GM19455 (cell line): ENCODE measurements at regions not wholly inside any gene's neighbourhood (a gene's known extent, or its start where the extent isn't known, plus 50 kb on each side); places are given as distances from the start of the nearest gene placed in this dataset.
"Not testable (repeated sequence)": the region's sequence is repeated elsewhere in the genome, so short reads cannot be mapped to it uniquely, and the experiment has no call there.

Source experiments
- ATAC-seq: cut with Tn5 transposase; IDR thresholded peaks from one replicate; pipeline ENCODE4 v1.9.1; 2021; ENCODE audit not compliant: unreplicated experiment

DNA sequence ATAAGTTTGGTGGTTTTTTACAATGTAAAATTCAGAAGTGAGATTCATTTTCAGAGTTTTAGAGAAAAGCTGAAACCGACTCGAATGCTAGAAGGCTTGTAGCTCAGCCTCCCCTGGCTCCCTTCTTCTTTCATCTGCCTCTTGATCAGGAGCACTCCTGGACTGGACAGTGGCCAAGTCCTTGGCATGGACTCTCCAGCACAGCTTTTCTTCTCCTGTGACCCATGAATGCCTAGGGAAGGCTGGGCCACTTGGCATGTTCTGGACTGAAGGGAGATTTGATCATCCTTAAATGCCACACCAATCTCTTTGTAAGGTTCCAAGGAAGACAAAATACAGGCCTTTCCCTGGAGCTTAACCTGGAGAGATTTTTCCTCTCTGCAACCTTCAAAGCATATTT, 384.0 kb upstream of the SASH1 start:
- no peak for ATAC-seq

DNA sequence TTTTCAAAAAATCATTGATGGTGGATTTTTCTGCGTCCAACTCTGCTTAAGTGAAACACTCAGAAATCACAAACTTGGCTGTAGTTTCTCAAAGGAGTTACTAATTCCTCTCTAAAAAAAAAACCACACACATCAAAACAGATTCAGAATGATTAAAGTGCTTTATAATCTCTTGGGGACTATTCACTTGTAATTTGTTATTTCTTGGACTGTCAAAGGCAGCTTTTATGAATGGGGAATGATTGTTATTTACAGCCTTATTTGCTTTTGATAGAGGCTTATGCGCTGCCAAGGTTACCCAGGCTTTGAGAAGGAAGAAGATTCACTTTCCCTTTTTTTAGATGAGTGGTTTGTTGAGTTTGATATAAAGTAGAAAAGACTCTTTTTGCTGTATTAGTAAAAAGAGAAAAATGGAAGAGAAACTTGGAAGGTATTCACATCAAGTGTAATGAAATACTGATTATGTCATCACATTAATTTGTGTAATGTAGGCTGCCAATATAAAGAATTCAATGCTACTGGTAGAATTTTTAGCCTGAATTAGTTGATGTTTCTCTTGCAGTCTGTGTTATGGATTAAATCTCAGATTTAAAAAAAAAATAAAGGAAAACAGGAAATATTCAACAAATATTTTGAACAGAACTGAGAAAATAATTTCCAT, 381.0 kb upstream of the SASH1 start:
- no peak for ATAC-seq

DNA sequence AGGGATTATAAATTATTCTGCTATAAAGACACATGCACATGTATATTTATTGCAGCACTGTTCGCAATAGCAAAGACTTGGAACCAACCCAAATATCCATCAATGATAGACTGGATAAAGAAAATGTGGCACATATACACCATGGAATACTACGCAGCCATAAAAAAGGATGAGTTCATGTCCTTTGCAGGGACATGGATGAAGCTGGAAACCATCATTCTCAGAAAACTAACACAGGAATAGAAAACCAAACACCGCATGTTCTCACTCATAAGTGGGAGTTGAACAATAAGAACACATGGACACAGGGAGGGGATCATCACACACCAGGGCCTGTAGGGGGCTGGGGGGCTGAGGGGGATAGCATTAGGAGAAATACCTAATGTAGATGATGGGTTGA, 377.2 kb upstream of the SASH1 start:
- not testable (repeated sequence) for ATAC-seq

DNA sequence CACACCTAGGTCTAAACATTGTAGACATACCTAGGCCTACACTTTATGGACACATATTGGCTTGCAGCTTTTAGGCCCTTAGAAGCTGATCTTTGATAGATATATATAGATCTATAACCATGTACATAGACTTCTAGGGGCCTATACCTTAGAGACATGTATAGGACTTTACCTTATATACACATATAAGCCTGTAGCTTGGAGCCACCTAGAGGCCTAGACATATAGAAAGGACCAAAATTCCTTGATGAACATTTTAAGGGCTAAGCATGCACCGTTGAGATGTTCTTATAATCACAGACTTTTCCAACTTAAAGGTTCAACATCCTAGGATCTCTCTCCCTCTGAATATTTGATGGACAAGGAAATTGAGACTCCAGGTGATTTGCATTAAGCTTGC, 371.7 kb upstream of the SASH1 start:
- no peak for ATAC-seq

DNA sequence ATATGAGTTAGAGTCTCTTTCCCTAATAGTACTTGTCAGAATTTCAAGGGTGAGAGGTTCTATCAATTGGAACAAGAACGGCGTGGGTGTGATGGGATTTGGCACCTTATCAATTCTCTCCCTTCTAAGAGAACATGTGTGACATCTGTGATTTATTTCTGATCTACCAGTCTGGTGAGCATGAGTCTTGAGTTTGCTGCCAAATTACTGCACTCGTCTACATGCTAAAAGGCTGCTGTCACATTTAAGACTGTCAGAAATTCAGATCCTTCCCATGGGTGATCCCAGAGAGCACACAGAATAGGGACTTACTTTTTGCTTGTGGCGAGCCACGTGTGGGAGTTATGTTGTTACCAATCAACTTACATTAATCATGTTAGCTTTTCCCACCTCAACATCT, 370.2 kb upstream of the SASH1 start:
- ATAC-seq: no peak

DNA sequence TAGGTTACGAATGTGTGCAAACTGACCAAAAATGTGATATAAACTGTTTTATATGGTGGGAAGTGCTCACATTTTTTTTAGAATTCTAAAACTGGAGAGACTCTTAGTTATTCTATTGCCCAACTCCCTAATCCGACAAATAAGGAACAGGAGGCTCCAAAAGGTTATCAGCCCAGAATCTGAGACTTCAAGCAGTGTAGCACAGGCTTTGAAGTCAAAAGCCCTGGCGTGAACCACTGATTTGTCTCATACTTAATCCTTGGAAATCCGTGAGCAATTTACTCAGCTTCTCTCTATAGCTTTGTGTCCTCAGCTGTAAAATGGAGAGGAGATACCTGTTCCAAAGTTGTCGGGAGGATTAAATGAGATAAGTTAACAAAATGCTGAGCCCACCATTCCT, 368.8 kb upstream of the SASH1 start:
- no peak for ATAC-seq

DNA sequence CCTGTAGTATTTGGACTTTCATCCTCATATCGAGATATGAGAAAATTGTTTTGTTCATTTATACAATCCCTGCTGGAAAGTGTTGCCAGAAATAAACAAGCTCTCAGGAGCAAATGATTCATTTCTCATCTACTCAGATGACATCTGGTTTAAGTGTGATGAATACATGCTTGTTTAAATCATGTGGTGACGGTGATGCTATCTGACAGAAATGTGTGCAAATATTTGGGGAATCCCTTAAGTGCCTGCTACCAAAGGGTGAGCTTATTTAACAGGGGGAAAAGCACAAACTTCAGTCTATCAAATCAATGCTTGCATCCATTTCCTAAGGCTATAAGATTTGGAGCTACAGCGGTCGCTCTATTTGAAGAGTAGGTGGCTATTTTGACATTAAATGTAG, 368.3 kb upstream of the SASH1 start:
- ATAC-seq: no peak

DNA sequence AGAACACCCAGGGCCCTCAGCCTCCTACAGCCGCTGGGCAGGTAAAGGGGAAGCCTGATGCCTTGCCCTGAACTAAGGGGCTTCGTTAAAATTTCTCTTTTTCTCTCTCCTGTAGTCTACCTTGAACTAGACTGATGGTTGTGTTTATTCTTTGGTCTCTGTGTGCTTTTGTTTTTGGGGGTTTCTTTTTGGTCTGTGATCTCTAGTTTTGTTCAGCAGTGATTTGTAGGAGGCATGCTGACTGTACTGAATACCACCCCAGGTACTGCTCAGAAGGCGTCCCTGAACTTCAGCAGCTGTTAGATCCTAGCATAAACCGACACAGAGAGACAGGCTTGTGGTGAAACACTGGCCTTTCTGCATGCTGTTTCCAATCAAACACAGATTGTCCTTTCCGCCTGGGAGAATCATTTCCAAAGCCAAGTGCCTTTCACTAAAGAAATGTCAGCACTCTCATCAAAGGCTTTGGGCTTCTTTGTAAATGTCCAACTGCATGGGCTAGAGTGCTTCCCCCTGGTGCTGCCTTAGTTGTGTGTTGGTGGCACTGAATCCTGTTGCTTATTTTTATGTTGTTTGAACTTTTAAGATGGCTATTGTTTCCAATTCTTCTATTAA, 364.7 kb upstream of the SASH1 start:
- no peak for ATAC-seq

DNA sequence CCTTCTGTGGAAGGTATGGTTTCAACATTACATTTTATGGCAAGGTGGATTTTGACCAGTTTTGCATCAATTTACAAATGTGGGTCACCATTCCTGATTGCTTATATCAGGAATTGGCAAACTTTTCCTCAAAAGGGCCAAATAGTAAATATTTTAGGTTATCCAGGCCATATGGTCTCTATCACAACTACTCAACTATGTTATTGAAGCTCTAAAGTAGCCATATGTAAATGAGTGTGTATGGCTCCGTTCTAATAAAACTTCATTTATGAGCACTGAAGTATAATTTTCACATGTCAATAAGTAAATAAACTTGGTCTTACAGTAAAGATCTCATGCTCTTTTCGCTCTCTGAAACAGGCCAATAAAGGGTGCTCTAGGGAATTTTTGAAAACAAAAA, 362.7 kb upstream of the SASH1 start:
- ATAC-seq: no peak

DNA sequence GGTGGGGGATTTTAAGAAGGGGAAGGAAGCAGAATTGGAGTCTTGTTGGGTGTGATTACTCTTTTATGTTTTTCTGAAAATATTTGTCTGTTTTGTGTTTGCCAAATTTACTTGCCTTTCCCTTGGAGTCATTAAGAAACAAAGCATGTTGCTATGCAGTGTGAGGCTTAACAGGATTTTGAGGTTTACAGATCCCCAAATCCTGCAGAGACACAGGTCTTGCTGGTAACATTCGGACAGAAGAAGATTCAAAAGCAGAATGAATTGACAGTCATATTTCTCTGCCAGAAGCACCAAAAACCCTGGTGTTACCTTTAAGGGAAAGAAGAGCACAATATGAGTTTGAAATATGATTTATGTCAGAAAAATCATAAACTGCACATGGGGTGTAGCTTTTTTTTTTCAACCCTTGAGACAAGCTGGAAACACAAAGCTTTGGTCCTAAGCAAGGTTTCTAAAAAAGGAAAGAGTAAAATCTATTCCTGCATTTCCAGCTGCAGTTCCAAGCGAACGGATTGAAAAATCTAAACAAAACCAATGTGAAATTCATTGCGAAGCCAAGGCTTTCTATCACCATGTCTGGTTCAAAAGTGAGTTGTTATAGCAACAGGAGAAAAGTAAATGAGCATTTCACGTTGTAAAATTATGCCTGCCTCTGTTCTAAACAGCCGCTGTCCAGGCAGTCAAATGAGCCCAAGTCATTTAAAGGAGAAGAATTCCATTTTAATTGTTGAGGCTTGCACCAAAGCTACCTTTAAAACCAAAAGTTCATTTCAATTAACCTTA, 358.9 kb upstream of the SASH1 start:
- no peak for ATAC-seq

DNA sequence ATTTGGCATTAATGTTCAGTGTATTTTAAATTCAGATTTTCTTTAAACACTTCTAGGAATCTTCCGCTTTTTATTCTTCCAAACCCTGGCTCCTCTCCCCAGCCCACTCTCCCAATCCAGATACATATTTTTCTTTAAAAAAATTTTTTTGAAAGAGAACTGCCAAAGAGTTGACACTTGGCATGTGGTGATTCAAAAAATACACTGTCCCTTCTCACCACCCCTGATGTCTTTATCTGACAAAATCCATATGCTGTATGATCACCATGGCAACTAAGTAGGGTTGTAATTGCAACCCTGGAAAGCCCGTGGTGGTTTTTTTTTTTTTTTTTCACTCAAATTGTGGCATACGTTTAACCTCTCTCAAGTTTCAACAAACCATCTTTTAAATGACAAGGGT, 355.8 kb upstream of the SASH1 start:
- no peak for ATAC-seq

DNA sequence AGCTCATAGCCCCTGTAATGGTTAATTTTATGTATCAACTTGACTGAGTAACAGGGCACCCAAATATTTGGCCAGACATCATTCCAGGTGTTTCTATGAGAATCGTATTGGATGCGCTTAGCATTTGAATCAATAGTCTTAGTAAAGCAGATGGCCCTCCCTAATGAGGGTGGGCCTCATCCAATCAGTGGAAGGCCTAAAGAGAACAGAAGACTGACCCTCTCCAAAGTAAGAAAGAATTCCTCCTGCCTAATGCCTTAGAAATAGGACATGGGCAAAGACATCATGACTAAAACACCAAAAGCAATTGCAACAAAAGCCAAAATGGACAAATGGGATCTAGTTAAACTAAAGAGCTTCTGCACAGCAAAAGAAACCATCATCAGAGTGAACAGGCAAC, 352.5 kb upstream of the SASH1 start:
- ATAC-seq: no peak

DNA sequence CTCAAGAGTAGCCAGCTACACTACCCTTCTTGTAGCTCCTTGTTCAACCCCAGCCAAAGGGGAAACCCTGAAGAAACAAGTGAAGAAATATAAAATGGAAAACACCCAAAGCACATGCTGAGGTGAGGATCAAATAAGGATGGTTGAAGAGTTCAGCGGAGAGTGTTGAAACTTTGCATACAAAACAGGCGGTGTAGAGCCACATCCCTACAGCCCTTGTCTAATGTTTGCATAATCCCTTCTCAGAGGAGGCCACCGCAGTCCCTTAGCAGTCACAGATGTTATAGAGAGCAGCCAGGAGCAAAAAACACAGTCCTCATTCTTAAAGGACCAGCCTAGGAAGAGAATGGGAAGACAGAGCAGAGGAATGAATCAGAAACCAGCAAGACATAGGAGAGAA, 350.7 kb upstream of the SASH1 start:
- ATAC-seq: no peak

DNA sequence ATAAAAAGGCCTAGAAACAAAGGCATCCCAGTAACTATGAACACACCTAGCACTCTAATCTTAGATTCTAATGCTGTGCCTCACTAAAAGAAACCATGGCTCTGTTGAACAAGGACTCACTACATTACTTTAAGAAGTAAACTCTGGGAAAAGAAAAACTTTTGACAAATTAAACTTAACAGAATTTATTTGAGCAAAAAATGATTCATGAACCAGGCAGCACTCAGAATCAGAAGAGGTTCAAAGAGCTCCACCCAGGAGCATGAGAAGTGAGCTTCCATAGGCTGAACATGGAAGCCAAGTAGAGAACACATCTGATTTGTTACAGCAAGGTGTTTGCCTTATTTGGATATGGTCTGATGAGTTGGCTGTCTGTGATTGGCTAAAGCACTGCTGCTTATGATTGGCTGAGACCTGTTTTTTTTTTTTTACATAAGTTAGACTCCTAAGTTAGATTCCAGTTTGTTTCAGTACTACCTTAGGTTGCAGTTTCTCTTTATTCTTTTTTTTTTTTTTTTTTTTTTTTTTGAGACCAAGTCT, 343.6 kb upstream of the SASH1 start:
- ATAC-seq: no peak

DNA sequence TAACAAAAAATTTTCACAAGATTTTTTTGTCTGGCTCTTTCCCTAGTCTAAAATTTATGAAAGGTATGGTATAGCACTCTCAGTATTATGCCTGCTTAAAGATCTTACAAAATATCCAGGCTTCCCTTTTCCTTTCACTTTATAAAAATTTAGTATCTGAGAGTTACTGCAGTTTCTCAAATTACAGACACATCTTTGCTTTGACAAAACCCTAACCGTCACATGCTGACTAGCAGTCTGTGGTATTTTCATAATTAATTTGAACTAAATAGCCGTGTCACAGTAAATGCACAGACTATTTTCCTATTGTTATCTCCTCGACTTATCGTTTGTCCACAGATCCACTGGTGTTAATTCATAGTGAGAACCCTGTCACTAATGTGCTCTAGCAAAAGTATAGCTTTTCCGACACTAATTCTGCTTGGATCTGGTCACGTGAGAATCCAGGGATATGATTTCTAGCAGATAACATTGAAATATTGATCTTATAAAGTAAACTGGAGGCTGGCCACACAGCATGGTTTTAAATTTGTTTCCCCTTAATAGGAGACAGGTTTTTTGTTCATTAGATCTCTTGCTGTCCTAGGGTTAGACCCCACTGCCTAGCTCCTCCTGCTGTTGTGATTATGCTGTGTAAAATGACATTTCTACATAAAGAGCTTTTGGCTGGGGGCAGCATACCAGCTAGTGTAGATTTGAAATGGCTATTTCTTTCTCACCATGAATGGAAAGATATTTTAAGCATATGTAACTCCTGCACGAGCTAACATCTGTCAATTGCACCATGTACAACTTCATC, 340.6 kb upstream of the SASH1 start:
- ATAC-seq: no peak

DNA sequence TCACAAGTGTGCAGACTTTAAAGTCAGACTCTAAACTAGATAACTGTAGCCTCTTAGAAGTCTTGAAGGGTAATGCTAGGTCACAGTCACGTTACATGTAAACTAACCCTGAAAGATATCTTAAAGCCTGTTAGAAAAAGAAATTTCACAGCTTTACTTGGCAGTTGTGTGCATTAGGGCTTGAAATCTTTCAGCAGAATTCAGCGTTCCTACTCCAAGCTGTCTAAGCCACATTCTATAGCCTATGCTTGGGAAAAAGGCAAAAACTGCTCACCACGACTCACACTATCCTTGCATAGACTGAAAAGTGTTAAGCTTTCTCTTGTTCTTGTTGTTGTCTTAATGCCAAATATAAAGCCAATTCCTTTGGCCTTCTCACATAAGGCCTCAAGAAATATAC, 338.0 kb upstream of the SASH1 start:
- no peak for ATAC-seq

DNA sequence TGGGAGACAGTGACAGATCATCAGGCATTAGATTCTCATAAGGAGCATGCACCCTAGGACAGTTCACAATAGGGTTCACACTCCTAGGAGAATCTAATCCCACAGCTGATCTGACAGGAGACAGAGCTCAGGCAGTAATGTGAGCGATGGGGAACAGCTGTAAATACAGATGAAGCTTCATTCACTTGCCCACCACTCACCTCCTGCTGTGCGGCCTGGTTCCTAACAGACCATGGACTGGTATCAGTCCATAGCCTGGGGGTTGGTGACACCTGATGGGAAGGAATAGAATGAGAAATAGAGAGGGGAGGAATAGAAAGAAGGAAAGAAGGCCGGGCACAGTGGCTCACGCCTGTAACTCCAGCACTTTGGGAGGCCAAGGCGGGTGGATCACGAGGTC, 336.8 kb upstream of the SASH1 start:
- ATAC-seq: no peak

DNA sequence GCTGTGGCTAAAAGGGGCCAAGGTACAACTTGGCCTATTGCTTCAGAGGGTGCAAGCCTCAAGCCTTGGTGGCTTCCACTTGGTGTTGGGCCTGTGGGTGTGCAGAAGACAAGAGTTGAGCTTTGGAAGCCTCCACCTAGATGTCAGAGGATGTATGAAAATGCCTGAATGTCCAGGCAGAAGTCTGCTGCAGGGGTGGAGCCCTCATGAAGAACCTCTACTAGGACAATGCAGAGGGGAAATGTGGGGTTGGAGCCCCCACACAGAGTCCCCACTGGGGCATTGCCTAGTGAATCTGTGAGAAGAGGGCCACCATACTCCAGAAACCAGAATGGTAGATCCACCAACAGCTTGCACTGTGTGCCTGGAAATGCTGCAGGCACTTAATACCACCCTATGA, 332.1 kb upstream of the SASH1 start:
- not testable (repeated sequence) for ATAC-seq

DNA sequence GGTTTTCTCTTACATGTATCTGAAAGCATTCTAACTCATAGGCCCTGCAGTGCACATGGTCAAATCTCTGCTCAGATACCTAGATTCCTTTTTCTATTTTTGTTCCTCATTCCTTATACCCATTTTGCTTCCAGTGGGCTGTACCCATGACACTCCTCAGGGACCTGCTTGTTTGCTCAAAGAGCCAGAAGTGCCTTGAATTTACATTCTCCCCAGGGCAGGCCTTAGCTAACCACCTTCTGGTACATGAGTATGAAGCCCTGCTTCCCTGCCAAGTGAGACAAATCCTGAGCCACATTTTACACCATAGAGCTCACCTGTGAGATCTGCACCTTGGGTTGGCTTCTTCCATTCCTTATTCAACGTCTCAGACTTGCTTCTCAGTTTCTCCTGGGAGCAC, 326.6 kb upstream of the SASH1 start:
- ATAC-seq: no peak

DNA sequence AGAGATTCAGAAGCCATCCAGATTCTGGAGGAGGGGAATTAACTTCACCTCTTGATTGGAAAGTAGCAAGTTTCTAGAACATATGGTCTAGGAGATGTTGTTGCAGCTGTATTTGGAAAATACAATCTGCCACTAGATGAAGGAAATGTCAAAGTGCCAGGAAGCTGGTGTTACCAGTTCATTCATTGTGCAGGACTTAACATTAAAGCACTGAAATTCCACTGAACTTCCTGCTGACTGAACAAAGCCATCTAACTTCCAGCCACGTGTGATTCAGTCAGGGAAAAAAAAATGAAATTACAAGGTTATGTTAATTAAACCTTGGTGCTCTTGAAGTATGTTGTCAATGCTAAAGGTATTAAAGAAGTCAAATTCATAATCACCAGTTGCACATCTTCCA, 321.5 kb upstream of the SASH1 start:
- ATAC-seq: no peak

DNA sequence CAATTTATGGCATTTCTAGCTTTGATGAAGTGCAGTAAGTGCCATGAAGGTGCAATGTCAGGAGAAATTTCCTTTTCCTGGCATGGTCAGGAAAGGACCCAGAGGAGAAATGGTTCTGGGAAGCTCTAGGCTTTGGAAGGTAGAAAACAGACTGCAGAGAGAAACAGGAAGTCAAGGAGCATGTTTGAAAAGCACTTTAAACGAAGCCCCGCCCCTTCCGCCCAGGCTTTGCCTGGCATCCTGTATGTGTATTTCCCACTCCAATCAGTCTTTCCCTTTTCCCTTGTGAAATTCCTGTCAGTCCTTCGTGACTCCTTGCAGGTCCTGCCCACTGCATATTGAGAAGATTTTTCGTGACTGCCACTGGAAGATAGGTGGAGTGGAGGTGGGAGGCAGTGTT, 320.9 kb upstream of the SASH1 start:
- ATAC-seq: no peak
